GM23338 (cell line): ENCODE measurements at regions not wholly inside any gene's neighbourhood (a gene's known extent, or its start where the extent isn't known, plus 50 kb on each side); places are given as distances from the start of the nearest gene placed in this dataset.

Source experiments
- CREB1 ChIP-seq: fragments of 250-450 bp; sonication (Bioruptor Pico); IDR thresholded peaks from 2 replicates; pipeline ENCODE4 v1.5.0; 2020; ENCODE audit warnings: low read depth, mild to moderate bottlenecking, moderate library complexity
- CTCF ChIP-seq, 2 experiments: fragments of 200-600 bp in 1 of 2; sonication (generic) in 1 of 2; conservative IDR thresholded peaks; 2 replicates each; pipeline versions ENCODE4 v1.5.1 to v1.6.1; 2016 to 2017; ENCODE audit warnings: antibody characterized with exemption in 2 of 2, low read depth in 2 of 2, mild to moderate bottlenecking in 2 of 2, moderate library complexity in 1 of 2
- ETS1 ChIP-seq: IDR thresholded peaks from 2 replicates; pipeline ENCODE4 v1.6.1; 2016; ENCODE audit warnings: antibody characterized with exemption
- EZH2 ChIP-seq: fragments of 200-600 bp; sonication (generic); IDR thresholded peaks from one replicate; pipeline ENCODE4 v1.8.0; 2017; ENCODE audit warnings: antibody characterized with exemption, mild to moderate bottlenecking, low read depth; ENCODE audit not compliant: unreplicated experiment
- EZH2phosphoT487 ChIP-seq: fragments of 200-600 bp; sonication (generic); IDR thresholded peaks from one replicate; pipeline ENCODE4 v1.8.1; 2018; ENCODE audit warnings: antibody characterized with exemption; ENCODE audit not compliant: unreplicated experiment
- JUNB ChIP-seq: IDR thresholded peaks from one replicate; pipeline ENCODE4 v1.6.1; 2016; ENCODE audit warnings: antibody characterized with exemption; ENCODE audit not compliant: unreplicated experiment
- NANOG ChIP-seq: IDR thresholded peaks from 2 replicates; pipeline ENCODE4 v1.6.1; 2016; ENCODE audit warnings: antibody characterized with exemption, borderline replicate concordance
- POLR2AphosphoS5 ChIP-seq: IDR thresholded peaks from 2 replicates; pipeline ENCODE4 v1.6.1; 2016; ENCODE audit warnings: antibody characterized with exemption, low read depth
- REST ChIP-seq: IDR thresholded peaks from one replicate; pipeline ENCODE4 v1.6.1; 2018; ENCODE audit warnings: antibody characterized with exemption; ENCODE audit not compliant: unreplicated experiment
- STAT1 ChIP-seq: IDR thresholded peaks from one replicate; pipeline ENCODE4 v1.6.1; 2016; ENCODE audit warnings: antibody characterized with exemption; ENCODE audit not compliant: unreplicated experiment
- ZNF331 ChIP-seq: fragments of 250-450 bp; sonication (Bioruptor Pico); IDR thresholded peaks from 2 replicates; pipeline ENCODE4 v1.5.0; 2020; ENCODE audit warnings: low read depth, mild to moderate bottlenecking, moderate library complexity
- ZNF462 ChIP-seq: fragments of 250-450 bp; sonication (Bioruptor Pico); IDR thresholded peaks from 2 replicates; pipeline ENCODE4 v1.5.0; 2020; ENCODE audit warnings: mild to moderate bottlenecking, moderate library complexity

- TF ChIP-seq CTCF (conservative IDR thresholded peaks at IDR 0.05; ENCODE audit: low read depth in 2 of 2) (no peak), EZH2 (no peak), NANOG (no peak), POLR2AphosphoS5 (no peak), REST (no peak), ZNF331 (no peak), JUNB (no peak), CREB1 (no peak), EZH2phosphoT487 (no peak), STAT1 (no peak), ZNF462 (CRISPR knock-in tag) (no peak), ETS1 (no peak)
Observed at GRCh38 chr1:30123896-30124295, 599.5 kb downstream of the MATN1 start.
